RWPE2 (cell line): ENCODE measurements at regions not wholly inside any gene's neighbourhood (a gene's known extent, or its start where the extent isn't known, plus 50 kb on each side); places are given as distances from the start of the nearest gene placed in this dataset.

Experiments
- ATAC-seq: fragments of 200-7000 bp; cut with Tn5 transposase; 3 replicates; pipeline ENCODE4 v1.9.1; 2021; ENCODE audit warnings: low read depth
- DNase-seq: peaks from one replicate; pipeline ENCODE4 v3.0.0-alpha.2; 2020; ENCODE audit warnings: low spot score
- H3K27ac ChIP-seq: fragments of 450-650 bp; 2 replicates; pipeline ENCODE4 v1.5.1; 2017; ENCODE audit warnings: mild to moderate bottlenecking; ENCODE audit not compliant: poor library complexity, severe bottlenecking
- H3K27me3 ChIP-seq: fragments of 250-450 bp; sonication (Bioruptor Pico); 2 replicates; pipeline ENCODE4 v1.5.1; 2021; ENCODE audit warnings: mild to moderate bottlenecking, moderate library complexity; ENCODE audit not compliant: insufficient read depth, poor library complexity, severe bottlenecking
- H3K36me3 ChIP-seq: fragments of 250-450 bp; sonication (Bioruptor Pico); 2 replicates; pipeline ENCODE4 v1.5.1; 2020; ENCODE audit warnings: low read depth, mild to moderate bottlenecking, moderate library complexity
- H3K4me1 ChIP-seq: fragments of 250-450 bp; sonication (Bioruptor Pico); 2 replicates; pipeline ENCODE4 v1.5.1; 2021; ENCODE audit warnings: mild to moderate bottlenecking, moderate library complexity; ENCODE audit not compliant: insufficient read depth, poor library complexity, severe bottlenecking
- H3K4me3 ChIP-seq: fragments of 250-450 bp; sonication (Bioruptor Pico); 2 replicates; pipeline ENCODE4 v1.5.1; 2021; ENCODE audit warnings: mild to moderate bottlenecking, moderate library complexity; ENCODE audit not compliant: severe bottlenecking
- H3K9me3 ChIP-seq: fragments of 250-450 bp; sonication (Bioruptor Pico); 2 replicates; pipeline ENCODE4 v1.5.1; 2021; ENCODE audit warnings: mild to moderate bottlenecking, moderate library complexity; ENCODE audit not compliant: severe bottlenecking
- TF ChIP-seq, protein P1 (sequence below): fragments of 450-650 bp; IDR thresholded peaks from one replicate; pipeline ENCODE4 v1.5.1; 2017; ENCODE audit warnings: mild to moderate bottlenecking, moderate library complexity; ENCODE audit not compliant: poor library complexity, severe bottlenecking

GRCh38 chr4:163618845-163619244 is 124.4 kb downstream of the TMA16 start:
- Histone ChIP-seq H3K4me1 (no peaks in the 10 kb centered on the region), H3K27me3 (no peaks in the 10 kb centered on the region), H3K4me3 (no peak overlapping the region), H3K9me3 (no peaks in the 10 kb centered on the region), H3K36me3 (no peaks in the 10 kb centered on the region), H3K27ac (no peak overlapping the region)
- DNase-seq (no peak), ATAC-seq (no peak)
- TF ChIP-seq, protein P1, sequence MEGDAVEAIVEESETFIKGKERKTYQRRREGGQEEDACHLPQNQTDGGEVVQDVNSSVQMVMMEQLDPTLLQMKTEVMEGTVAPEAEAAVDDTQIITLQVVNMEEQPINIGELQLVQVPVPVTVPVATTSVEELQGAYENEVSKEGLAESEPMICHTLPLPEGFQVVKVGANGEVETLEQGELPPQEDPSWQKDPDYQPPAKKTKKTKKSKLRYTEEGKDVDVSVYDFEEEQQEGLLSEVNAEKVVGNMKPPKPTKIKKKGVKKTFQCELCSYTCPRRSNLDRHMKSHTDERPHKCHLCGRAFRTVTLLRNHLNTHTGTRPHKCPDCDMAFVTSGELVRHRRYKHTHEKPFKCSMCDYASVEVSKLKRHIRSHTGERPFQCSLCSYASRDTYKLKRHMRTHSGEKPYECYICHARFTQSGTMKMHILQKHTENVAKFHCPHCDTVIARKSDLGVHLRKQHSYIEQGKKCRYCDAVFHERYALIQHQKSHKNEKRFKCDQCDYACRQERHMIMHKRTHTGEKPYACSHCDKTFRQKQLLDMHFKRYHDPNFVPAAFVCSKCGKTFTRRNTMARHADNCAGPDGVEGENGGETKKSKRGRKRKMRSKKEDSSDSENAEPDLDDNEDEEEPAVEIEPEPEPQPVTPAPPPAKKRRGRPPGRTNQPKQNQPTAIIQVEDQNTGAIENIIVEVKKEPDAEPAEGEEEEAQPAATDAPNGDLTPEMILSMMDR, result no peak

- Histone ChIP-seq H3K36me3 (no peaks in the 10 kb centered on the region), H3K4me1 (no peaks in the 10 kb centered on the region), H3K27me3 (no peaks in the 10 kb centered on the region), H3K9me3 (no peaks in the 10 kb centered on the region), H3K4me3 (no peak overlapping the region), H3K27ac (no peak overlapping the region)
- TF ChIP-seq, protein P1, result no peak
- DNase-seq, result no peak
- no peak for ATAC-seq
These were observed 126.2 kb downstream of the TMA16 start for GRCh38 chr4:163620738-163621137.

DNA sequence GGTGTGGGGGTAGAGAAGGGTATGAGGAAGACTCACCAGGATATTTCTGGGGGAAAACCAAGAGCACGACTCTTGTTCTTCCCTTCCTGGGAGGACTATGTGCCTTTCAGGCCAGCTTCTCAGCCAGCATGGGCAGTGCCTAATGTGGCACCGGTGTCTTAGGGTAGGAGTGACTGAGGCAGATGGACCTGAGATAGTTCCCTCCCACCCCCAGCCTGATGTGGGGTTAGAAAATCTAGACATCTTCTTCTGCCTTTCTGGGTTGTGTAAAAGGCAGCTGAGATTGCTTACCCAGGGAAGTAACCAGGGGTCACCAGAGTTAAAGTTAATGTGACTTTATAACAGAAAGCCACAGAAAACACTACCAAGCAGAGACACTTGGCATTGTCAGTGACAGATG is 127.3 kb downstream of the TMA16 start:
- DNase-seq (no peak), ATAC-seq (no peak)
- Histone ChIP-seq H3K27me3 (no peaks in the 10 kb centered on the region), H3K36me3 (no peaks in the 10 kb centered on the region), H3K4me1 (no peaks in the 10 kb centered on the region), H3K4me3 (no peak overlapping the region), H3K9me3 (no peaks in the 10 kb centered on the region), H3K27ac (no peak overlapping the region)
- TF ChIP-seq, protein P1, result no peak

DNA sequence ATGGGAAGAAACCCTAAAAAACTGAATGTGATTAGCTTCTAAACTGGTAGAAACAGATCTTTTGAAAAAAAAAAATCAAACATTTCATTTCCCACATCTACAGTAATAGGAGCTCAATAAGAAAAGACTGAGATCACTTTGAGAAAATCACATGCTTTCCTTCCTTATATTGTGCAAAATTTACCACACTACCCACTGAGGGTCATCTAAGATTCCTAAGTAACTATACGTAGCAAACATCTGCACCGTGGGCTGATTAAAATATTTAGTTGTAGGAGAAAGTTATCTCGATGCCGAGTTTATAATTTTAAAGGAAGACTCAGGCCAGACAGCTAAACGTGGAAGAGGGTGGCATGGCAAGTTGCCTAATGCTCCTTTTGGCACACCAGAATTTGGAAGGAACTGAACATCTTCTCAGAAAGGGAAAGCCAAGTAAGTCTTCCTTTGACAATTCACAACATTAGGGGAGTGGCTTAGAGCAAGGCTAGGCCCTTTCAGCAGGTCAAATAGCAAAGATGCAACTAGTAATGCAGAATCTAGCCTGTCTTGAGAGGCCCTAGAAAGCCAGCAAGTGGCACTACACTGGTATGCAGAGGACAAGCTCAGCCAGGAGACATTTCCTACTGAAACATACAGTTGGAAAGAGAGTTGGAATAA is 128.0 kb downstream of the TMA16 start:
- DNase-seq (no peak), ATAC-seq (no peak)
- Histone ChIP-seq H3K4me1 (no peaks in the 10 kb centered on the region), H3K9me3 (no peaks in the 10 kb centered on the region), H3K27me3 (no peaks in the 10 kb centered on the region), H3K36me3 (no peaks in the 10 kb centered on the region), H3K4me3 (no peak overlapping the region), H3K27ac (no peak overlapping the region)
- TF ChIP-seq, protein P1, result no peak

DNA sequence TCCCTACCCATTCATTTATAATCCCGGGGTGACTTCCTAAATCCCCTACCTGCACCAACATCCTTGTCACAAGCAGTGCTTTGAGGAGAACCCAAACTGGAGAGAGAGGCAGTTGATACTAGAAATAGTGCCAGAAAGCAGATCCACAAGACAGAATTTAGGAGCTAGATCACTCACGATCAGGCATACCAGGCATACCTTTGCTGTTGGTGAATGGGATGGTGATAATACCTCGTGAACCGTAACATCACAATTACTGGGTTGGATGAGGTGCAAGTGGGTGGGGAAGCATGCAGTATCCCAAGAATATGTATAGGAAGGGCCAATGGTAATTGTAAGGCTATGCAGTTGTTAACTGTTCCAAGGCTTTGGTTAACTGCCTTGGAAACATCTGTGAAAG is 129.3 kb downstream of the TMA16 start:
- H3K36me3 ChIP-seq, result no peaks in the 10 kb centered on the region
- no peaks in the 10 kb centered on the region for H3K4me1 ChIP-seq
- TF ChIP-seq, protein P1, result no peak
- no peak for DNase-seq
- ATAC-seq, result no peak
- no peaks in the 10 kb centered on the region for H3K27me3 ChIP-seq
- H3K4me3 ChIP-seq, result no peak overlapping the region
- H3K27ac ChIP-seq, result no peak overlapping the region
- no peaks in the 10 kb centered on the region for H3K9me3 ChIP-seq
